Hepatocyte (in vitro differentiated cells): ENCODE measurements at regions not wholly inside any gene's neighbourhood (a gene's known extent, or its start where the extent isn't known, plus 50 kb on each side); places are given as distances from the start of the nearest gene placed in this dataset.

ENCODE experiments used
- EZH2 ChIP-seq: fragments of 200-600 bp; sonication (generic); IDR thresholded peaks from 2 replicates; pipeline ENCODE4 v1.6.1; 2016; ENCODE audit warnings: antibody characterized with exemption, mild to moderate bottlenecking, borderline replicate concordance
- TF ChIP-seq, protein P1 (sequence below): fragments of 200-600 bp; sonication (generic); IDR thresholded peaks from 2 replicates; pipeline ENCODE4 v1.5.1; 2016; ENCODE audit warnings: antibody characterized with exemption, mild to moderate bottlenecking; ENCODE audit not compliant: poor library complexity

GRCh38 chr1:168386949-168387586 is 106.4 kb downstream of the TBX19 start:
- TF ChIP-seq, protein P1, sequence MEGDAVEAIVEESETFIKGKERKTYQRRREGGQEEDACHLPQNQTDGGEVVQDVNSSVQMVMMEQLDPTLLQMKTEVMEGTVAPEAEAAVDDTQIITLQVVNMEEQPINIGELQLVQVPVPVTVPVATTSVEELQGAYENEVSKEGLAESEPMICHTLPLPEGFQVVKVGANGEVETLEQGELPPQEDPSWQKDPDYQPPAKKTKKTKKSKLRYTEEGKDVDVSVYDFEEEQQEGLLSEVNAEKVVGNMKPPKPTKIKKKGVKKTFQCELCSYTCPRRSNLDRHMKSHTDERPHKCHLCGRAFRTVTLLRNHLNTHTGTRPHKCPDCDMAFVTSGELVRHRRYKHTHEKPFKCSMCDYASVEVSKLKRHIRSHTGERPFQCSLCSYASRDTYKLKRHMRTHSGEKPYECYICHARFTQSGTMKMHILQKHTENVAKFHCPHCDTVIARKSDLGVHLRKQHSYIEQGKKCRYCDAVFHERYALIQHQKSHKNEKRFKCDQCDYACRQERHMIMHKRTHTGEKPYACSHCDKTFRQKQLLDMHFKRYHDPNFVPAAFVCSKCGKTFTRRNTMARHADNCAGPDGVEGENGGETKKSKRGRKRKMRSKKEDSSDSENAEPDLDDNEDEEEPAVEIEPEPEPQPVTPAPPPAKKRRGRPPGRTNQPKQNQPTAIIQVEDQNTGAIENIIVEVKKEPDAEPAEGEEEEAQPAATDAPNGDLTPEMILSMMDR, result peak; percentile 25
- TF ChIP-seq EZH2, result no peak
